H1 (cell line): ENCODE measurements at regions not wholly inside any gene's neighbourhood (a gene's known extent, or its start where the extent isn't known, plus 50 kb on each side); places are given as distances from the start of the nearest gene placed in this dataset.

Experiments used
- EZH2 ChIP-seq: fragments of 200-600 bp; sonication (generic); IDR thresholded peaks from 2 replicates; pipeline ENCODE4 v1.7.1; 2012; ENCODE audit warnings: low read depth, mild to moderate bottlenecking, moderate library complexity, low read length, inconsistent platforms; ENCODE audit not compliant: severe bottlenecking
- SP4 ChIP-seq: IDR thresholded peaks from 2 replicates; pipeline ENCODE4 v1.6.1; 2012; ENCODE audit warnings: low read length, inconsistent platforms
- TEAD4 ChIP-seq: IDR thresholded peaks from 2 replicates; pipeline ENCODE4 v1.6.1; 2012; ENCODE audit warnings: low read depth, low read length, inconsistent platforms, mixed read lengths
- YY1 ChIP-seq: IDR thresholded peaks from 2 replicates; pipeline ENCODE4 v1.6.1; 2011; ENCODE audit warnings: low read depth, mild to moderate bottlenecking, low read length

GRCh38 chr5:1669276-1670155 is 130.1 kb downstream of the MRPL36 start (continued):
- no peak for TF ChIP-seq EZH2
- no peak for TF ChIP-seq TEAD4
- TF ChIP-seq YY1, result no peak
- no peak for TF ChIP-seq SP4
